ENCODE measurements at regions not wholly inside any gene's neighbourhood (a gene's known extent, or its start where the extent isn't known, plus 50 kb on each side); places are given as distances from the start of the nearest gene placed in this dataset.

DNA sequence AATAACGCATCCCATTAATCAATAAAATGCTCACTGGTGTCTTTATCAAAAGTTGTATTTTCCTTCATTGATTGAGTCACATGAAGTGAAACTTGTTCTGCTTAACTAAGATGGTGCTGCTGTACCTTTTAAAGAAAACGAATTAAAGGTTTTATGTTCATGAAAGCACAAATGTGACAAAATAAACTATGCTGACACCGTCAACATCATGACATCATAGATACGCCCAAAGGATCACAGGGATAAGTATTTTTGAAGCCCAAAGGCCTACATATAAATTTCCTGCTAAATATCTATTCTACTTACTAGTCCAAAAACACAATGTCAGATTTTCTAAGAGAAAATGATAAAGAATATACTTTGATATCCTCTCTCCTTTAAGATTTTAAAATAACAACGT, 94.4 kb downstream of the FAM217A start:
- no peak for ATAC-seq (ENCODE audit: insufficient read depth, low FRiP score)
- DNase-seq: no peak
- no peaks in the 10 kb centered on the region for H3K9me3 ChIP-seq (ENCODE audit: control insufficient read depth in 4 of 4, insufficient read depth in 3 of 4, low read length in 3 of 4)
- no peak overlapping the region for H3K9ac ChIP-seq (ENCODE audit: insufficient read depth in 1 of 2, low read length in 2 of 2)
- TF ChIP-seq, protein P1, sequence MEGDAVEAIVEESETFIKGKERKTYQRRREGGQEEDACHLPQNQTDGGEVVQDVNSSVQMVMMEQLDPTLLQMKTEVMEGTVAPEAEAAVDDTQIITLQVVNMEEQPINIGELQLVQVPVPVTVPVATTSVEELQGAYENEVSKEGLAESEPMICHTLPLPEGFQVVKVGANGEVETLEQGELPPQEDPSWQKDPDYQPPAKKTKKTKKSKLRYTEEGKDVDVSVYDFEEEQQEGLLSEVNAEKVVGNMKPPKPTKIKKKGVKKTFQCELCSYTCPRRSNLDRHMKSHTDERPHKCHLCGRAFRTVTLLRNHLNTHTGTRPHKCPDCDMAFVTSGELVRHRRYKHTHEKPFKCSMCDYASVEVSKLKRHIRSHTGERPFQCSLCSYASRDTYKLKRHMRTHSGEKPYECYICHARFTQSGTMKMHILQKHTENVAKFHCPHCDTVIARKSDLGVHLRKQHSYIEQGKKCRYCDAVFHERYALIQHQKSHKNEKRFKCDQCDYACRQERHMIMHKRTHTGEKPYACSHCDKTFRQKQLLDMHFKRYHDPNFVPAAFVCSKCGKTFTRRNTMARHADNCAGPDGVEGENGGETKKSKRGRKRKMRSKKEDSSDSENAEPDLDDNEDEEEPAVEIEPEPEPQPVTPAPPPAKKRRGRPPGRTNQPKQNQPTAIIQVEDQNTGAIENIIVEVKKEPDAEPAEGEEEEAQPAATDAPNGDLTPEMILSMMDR (IDR thresholded peaks at IDR 0.05; ENCODE audit: control extremely low read depth, extremely low read depth): no peak
- H3K27me3 ChIP-seq (ENCODE audit: control insufficient read depth in 3 of 3, insufficient read depth in 3 of 3, low read length in 2 of 3): no peaks in the 10 kb centered on the region
- no peak overlapping the region for H3K27ac ChIP-seq (ENCODE audit: low read depth in 1 of 2, low read length in 1 of 2)
- peaks cover 0 to 5% (median 0%) of the 10 kb centered on the region in 5 donors for H3K4me1 ChIP-seq (ENCODE audit: control insufficient read depth in 5 of 5, insufficient read depth in 5 of 5, low read length in 5 of 5)
- no peaks in the 10 kb centered on the region for H3K36me3 ChIP-seq (ENCODE audit: control insufficient read depth in 4 of 4, insufficient read depth in 4 of 4, low read length in 4 of 4)
- WGBS, 2 donors: 94 to 97% methylated on average over 5 of the region's 5 CpGs
- H3K4me3 ChIP-seq: no peak overlapping the region

DNA sequence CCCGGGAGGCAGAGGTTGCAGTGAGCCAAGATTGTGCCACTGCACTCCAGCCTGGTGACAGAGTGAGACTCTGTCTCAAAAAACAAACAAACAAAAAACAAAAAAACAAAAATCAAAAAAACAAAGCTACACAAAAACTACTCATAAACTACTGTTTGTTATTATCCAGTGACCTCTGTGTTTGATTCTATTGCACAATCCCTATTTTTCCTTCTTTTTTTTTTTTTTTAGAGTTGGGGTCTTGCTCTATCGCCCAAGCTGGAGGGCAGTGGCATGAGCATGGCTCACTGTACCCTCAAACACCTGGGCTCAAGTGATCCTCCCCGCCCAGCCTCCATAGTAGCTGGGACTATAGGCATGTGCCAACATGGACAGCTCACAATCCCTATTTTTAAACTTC, 92.7 kb downstream of the FAM217A start:
- Histone ChIP-seq H3K9ac (ENCODE audit: insufficient read depth in 1 of 2, low read length in 2 of 2) (no peak overlapping the region), H3K9me3 (ENCODE audit: control insufficient read depth in 4 of 4, insufficient read depth in 3 of 4, low read length in 3 of 4) (no peaks in the 10 kb centered on the region), H3K4me3 (no peak overlapping the region), H3K4me1 (ENCODE audit: control insufficient read depth in 5 of 5, insufficient read depth in 5 of 5, low read length in 5 of 5) (peaks cover 0 to 9% (median under 1%) of the 10 kb centered on the region in 5 donors), H3K36me3 (ENCODE audit: control insufficient read depth in 4 of 4, insufficient read depth in 4 of 4, low read length in 4 of 4) (no peaks in the 10 kb centered on the region), H3K27me3 (ENCODE audit: control insufficient read depth in 3 of 3, insufficient read depth in 3 of 3, low read length in 2 of 3) (no peaks in the 10 kb centered on the region), H3K27ac (ENCODE audit: low read depth in 1 of 2, low read length in 1 of 2) (no peak overlapping the region)
- WGBS, 2 donors: 93 to 98% methylated on average over 2 of the region's 3 CpGs
- TF ChIP-seq, protein P1 (IDR thresholded peaks at IDR 0.05; ENCODE audit: control extremely low read depth, extremely low read depth): no peak
- no peak for ATAC-seq (ENCODE audit: insufficient read depth, low FRiP score)
- no peak for DNase-seq

DNA sequence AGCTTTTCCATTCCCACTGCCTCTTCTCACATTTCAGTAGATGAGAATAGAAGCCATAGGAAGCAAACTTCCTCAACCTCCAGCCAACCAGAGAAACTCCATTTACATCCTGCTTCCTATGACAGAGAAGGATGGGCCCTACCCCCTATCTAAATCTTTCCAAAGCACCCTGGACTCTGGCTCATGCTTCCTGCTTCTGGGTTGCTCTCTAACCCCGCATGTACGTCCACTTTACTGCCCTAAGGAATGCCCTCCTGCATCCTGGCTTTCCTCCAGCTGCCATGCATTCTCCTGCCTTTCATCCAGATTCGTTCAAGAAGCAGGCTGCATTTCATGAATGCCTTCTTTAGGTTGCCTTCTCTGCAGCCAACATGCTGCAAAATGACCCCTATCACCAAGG, 91.9 kb downstream of the FAM217A start:
- no peaks in the 10 kb centered on the region for H3K27me3 ChIP-seq (ENCODE audit: control insufficient read depth in 3 of 3, insufficient read depth in 3 of 3, low read length in 2 of 3)
- H3K9ac ChIP-seq (ENCODE audit: insufficient read depth in 1 of 2, low read length in 2 of 2): no peak overlapping the region
- peak in 1 of 3 donors; percentile 44 for DNase-seq
- H3K36me3 ChIP-seq (ENCODE audit: control insufficient read depth in 4 of 4, insufficient read depth in 4 of 4, low read length in 4 of 4): no peaks in the 10 kb centered on the region
- 39 to 65% methylated on average over 3 of the region's 3 CpGs for WGBS, 2 donors
- no peak overlapping the region for H3K27ac ChIP-seq (ENCODE audit: low read depth in 1 of 2, low read length in 1 of 2)
- ATAC-seq (ENCODE audit: insufficient read depth, low FRiP score): no peak
- peaks cover 0 to 11% (median 2%) of the 10 kb centered on the region in 5 donors for H3K4me1 ChIP-seq (ENCODE audit: control insufficient read depth in 5 of 5, insufficient read depth in 5 of 5, low read length in 5 of 5)
- H3K9me3 ChIP-seq (ENCODE audit: control insufficient read depth in 4 of 4, insufficient read depth in 3 of 4, low read length in 3 of 4): no peaks in the 10 kb centered on the region
- no peak overlapping the region for H3K4me3 ChIP-seq
- TF ChIP-seq, protein P1 (IDR thresholded peaks at IDR 0.05; ENCODE audit: control extremely low read depth, extremely low read depth): no peak

DNA sequence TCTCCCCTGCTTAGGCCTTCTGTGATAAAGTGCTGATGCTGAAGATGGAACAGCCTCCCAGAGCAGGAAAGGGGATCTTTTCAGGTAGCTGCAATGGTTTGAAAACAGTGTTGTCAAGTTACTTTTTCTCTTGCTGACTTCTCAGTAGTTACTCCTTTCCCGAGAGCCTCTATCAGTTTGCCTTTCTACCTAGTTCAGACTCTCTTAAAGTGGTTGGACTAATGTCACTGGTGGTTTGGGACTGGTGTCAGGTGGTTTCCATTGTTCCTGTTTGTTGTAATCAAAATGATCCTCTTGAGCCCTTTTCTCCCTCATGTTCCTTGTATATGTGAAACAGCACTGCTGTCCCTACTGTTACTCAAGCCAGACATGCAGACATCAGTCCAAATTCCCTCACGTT, 91.4 kb downstream of the FAM217A start:
- TF ChIP-seq, protein P1 (IDR thresholded peaks at IDR 0.05; ENCODE audit: control extremely low read depth, extremely low read depth): no peak
- no peaks in the 10 kb centered on the region for H3K27me3 ChIP-seq (ENCODE audit: control insufficient read depth in 3 of 3, insufficient read depth in 3 of 3, low read length in 2 of 3)
- WGBS, 2 donors: 87 to 94% methylated on average over 2 of the region's 2 CpGs
- ATAC-seq (ENCODE audit: insufficient read depth, low FRiP score) (no peak), DNase-seq (no peak)
- no peaks in the 10 kb centered on the region for H3K9me3 ChIP-seq (ENCODE audit: control insufficient read depth in 4 of 4, insufficient read depth in 3 of 4, low read length in 3 of 4)
- peak overlapping the region in 1 of 2 donors; percentile 1 for H3K9ac ChIP-seq (ENCODE audit: insufficient read depth in 1 of 2, low read length in 2 of 2)
- H3K4me1 ChIP-seq (ENCODE audit: control insufficient read depth in 5 of 5, insufficient read depth in 5 of 5, low read length in 5 of 5): peaks cover 0 to 11% (median 2%) of the 10 kb centered on the region in 5 donors
- H3K27ac ChIP-seq (ENCODE audit: low read depth in 1 of 2, low read length in 1 of 2): no peak overlapping the region
- H3K36me3 ChIP-seq (ENCODE audit: control insufficient read depth in 4 of 4, insufficient read depth in 4 of 4, low read length in 4 of 4): no peaks in the 10 kb centered on the region
- no peak overlapping the region for H3K4me3 ChIP-seq
